HL-60 (cell line): ENCODE measurements at regions not wholly inside any gene's neighbourhood (a gene's known extent, or its start where the extent isn't known, plus 50 kb on each side); places are given as distances from the start of the nearest gene placed in this dataset.

Experiments used
- GABPA ChIP-seq: IDR thresholded peaks from 2 replicates; pipeline ENCODE4 v1.6.1; 2012; ENCODE audit warnings: low read depth
- POLR2AphosphoS5 ChIP-seq: IDR thresholded peaks from 2 replicates; pipeline ENCODE4 v1.6.1; 2012; ENCODE audit warnings: low read depth
- TF ChIP-seq, protein P1 (sequence below): IDR thresholded peaks from one replicate; pipeline ENCODE4 v1.5.1; 2011; ENCODE audit warnings: low read length, control low read depth, inconsistent platforms; ENCODE audit not compliant: insufficient read depth
- TF ChIP-seq, protein P2 (sequence below): IDR thresholded peaks from 2 replicates; pipeline ENCODE4 v1.6.1; 2012; ENCODE audit warnings: low read depth; ENCODE audit not compliant: insufficient replicate concordance

DNA sequence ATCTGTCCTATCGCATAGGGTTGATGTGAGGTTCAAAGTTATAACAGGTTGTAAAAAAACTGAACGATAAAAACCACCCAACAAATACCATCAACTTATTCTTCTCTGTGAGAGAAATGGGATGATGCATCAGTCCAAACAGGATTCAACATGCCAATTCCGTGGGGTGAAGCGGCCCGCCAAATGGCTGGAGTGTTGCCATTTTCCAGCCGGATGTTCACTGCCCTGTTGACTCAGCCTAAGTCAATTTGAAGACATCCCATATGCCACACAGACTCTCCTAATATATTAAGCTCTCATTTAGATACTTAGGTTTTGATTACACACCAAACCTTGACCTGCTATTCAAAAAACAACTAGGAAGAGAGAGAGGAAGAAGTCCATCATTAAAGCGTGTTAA lies 311.1 kb downstream of the VPS13C start:
- TF ChIP-seq, protein P1, sequence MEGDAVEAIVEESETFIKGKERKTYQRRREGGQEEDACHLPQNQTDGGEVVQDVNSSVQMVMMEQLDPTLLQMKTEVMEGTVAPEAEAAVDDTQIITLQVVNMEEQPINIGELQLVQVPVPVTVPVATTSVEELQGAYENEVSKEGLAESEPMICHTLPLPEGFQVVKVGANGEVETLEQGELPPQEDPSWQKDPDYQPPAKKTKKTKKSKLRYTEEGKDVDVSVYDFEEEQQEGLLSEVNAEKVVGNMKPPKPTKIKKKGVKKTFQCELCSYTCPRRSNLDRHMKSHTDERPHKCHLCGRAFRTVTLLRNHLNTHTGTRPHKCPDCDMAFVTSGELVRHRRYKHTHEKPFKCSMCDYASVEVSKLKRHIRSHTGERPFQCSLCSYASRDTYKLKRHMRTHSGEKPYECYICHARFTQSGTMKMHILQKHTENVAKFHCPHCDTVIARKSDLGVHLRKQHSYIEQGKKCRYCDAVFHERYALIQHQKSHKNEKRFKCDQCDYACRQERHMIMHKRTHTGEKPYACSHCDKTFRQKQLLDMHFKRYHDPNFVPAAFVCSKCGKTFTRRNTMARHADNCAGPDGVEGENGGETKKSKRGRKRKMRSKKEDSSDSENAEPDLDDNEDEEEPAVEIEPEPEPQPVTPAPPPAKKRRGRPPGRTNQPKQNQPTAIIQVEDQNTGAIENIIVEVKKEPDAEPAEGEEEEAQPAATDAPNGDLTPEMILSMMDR = no peak
- TF ChIP-seq, protein P2, sequence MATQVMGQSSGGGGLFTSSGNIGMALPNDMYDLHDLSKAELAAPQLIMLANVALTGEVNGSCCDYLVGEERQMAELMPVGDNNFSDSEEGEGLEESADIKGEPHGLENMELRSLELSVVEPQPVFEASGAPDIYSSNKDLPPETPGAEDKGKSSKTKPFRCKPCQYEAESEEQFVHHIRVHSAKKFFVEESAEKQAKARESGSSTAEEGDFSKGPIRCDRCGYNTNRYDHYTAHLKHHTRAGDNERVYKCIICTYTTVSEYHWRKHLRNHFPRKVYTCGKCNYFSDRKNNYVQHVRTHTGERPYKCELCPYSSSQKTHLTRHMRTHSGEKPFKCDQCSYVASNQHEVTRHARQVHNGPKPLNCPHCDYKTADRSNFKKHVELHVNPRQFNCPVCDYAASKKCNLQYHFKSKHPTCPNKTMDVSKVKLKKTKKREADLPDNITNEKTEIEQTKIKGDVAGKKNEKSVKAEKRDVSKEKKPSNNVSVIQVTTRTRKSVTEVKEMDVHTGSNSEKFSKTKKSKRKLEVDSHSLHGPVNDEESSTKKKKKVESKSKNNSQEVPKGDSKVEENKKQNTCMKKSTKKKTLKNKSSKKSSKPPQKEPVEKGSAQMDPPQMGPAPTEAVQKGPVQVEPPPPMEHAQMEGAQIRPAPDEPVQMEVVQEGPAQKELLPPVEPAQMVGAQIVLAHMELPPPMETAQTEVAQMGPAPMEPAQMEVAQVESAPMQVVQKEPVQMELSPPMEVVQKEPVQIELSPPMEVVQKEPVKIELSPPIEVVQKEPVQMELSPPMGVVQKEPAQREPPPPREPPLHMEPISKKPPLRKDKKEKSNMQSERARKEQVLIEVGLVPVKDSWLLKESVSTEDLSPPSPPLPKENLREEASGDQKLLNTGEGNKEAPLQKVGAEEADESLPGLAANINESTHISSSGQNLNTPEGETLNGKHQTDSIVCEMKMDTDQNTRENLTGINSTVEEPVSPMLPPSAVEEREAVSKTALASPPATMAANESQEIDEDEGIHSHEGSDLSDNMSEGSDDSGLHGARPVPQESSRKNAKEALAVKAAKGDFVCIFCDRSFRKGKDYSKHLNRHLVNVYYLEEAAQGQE = no peak
- TF ChIP-seq POLR2AphosphoS5 = no peak
- no peak for TF ChIP-seq GABPA
